Duodenal mucosa (tissue), 2 donors: ENCODE measurements at regions not wholly inside any gene's neighbourhood (a gene's known extent, or its start where the extent isn't known, plus 50 kb on each side); places are given as distances from the start of the nearest gene placed in this dataset.

Source experiments
- H3K27ac ChIP-seq: one replicate; pipeline ENCODE4 v1.7.0; 2013; ENCODE audit warnings: low read depth, low read length
- H3K27me3 ChIP-seq, 2 donors: one replicate each; pipeline ENCODE4 v1.7.0; 2013; ENCODE audit warnings: low read length in 2 of 2, control low read depth in 1 of 2; ENCODE audit not compliant: insufficient read depth in 2 of 2, control insufficient read depth in 1 of 2
- H3K36me3 ChIP-seq, 2 donors: one replicate each; pipeline ENCODE4 v1.7.0; 2013; ENCODE audit warnings: low read length in 2 of 2, control low read depth in 1 of 2; ENCODE audit not compliant: insufficient read depth in 2 of 2, control insufficient read depth in 1 of 2
- H3K4me1 ChIP-seq, 2 donors: one replicate each; pipeline ENCODE4 v1.7.0; 2013; ENCODE audit warnings: low read length in 2 of 2, control low read depth in 1 of 2; ENCODE audit not compliant: insufficient read depth in 2 of 2, control insufficient read depth in 1 of 2
- H3K4me3 ChIP-seq, 2 donors: one replicate each; pipeline ENCODE4 v1.7.0; 2013; ENCODE audit warnings: low read length in 2 of 2, low read depth in 1 of 2
- H3K9ac ChIP-seq, 2 donors: one replicate each; pipeline ENCODE4 v1.7.0; 2013; ENCODE audit warnings: low read length in 2 of 2, low read depth in 1 of 2
- H3K9me3 ChIP-seq, 2 donors: one replicate each; pipeline ENCODE4 v1.7.0; 2013; ENCODE audit warnings: low read length in 2 of 2, control low read depth in 1 of 2; ENCODE audit not compliant: control insufficient read depth in 1 of 2

DNA sequence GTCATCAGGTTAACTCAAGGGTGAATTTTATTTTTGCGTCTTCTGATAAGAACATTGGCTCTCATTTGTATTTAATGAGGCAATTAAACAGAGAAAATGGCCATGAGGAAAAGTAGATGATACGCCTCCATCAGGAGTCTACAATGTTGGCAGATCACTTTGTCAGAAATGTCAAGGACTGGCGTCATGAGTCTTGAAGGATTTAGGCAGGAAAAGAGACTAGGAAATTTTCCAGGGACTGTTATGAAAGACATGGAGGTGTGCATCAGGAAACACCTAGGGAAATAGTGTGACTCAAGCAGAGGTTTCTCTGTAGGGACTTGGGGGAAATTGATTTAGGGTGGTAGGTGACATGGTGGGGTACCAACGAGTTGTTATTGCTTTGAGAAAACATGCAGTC is 53.4 kb upstream of the SLC35B4 start:
- H3K27me3 ChIP-seq = no peaks in the 10 kb centered on the region
- no peaks in the 10 kb centered on the region for H3K36me3 ChIP-seq
- H3K27ac ChIP-seq = no peak overlapping the region
- H3K9ac ChIP-seq = no peak overlapping the region
- no peak overlapping the region for H3K4me3 ChIP-seq
- peaks cover 31 to 62% of the 10 kb centered on the region in 2 donors for H3K4me1 ChIP-seq
- H3K9me3 ChIP-seq = no peaks in the 10 kb centered on the region

DNA sequence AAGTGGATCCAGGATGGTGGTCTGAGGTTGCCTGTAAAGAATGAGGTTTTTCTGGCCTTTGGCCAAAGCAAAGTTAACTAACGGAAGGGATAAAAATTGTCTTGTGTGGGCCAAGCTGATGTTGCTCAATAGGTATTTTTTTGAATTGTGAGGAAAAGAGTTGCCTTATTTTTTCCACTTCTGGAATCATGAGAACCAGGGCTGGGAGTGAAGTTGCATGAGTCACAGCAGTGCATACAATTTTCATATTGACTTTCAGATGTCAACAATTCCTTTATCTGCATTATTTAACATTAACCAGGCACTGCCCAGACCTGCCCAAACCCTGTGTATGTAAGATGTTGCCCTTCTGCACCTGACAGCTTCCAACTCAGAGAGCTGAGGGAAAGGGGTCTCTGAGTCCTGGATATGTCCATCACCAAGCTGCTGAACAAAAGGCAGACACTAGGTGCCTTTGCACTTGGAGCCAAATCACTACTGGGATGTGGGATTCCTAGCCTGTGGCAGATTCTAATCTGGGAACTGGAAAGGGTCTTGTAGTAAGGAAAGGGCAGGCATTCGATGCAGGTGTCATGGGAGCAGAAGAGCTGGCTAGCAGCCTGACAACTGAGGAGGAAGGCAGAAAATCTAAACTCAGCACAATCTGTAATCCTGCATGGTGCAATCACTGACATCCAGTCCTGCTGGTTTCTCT is 52.3 kb upstream of the SLC35B4 start:
- no peaks in the 10 kb centered on the region for H3K27me3 ChIP-seq
- H3K9me3 ChIP-seq = no peaks in the 10 kb centered on the region
- peaks cover 34 to 60% of the 10 kb centered on the region in 2 donors for H3K4me1 ChIP-seq
- peak overlapping the region in 1 of 2 donors; percentile 21 for H3K4me3 ChIP-seq
- peak overlapping the region in 1 of 2 donors; percentile 7 for H3K9ac ChIP-seq
- no peaks in the 10 kb centered on the region for H3K36me3 ChIP-seq
- peak overlapping the region; percentile 71 for H3K27ac ChIP-seq

DNA sequence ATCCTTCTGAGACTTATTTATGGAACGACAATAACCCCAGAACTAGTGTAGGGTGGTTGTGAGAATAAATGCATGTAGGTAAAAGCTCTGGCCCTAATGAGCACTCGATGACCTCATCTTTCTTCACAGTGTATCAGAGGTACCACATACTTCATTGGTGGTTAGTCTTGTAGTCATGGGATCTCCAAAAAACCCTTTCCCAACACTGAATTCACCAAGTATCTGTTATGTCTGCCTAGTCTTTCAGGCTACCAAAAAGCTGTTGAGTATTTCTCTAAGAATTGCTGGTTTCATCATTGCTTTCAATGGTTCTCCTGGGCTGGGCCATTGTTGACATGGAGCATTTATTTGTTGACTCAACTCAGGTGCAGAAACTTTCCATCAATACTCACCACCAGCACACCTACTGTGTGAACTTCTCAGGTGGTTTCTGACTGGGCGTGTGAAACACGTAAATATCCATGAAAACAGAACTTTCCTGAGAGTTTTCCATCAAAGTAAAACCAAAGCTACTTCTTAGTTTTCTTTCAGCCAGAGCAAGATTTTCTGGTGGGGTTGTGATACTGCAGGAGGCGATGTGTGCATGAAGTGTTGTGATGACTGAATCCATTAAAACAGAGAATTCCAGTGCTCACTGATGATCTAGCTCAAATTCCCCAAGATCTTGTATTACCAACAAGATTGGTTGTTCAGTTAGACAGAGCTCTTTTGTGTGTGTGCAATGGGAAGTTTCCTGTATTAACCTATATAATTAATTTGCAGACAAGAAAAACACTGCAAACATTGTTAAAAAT is 51.4 kb upstream of the SLC35B4 start:
- Histone ChIP-seq H3K9me3 (no peaks in the 10 kb centered on the region), H3K4me3 (no peak overlapping the region), H3K9ac (no peak overlapping the region), H3K36me3 (no peaks in the 10 kb centered on the region), H3K27me3 (no peaks in the 10 kb centered on the region), H3K27ac (no peak overlapping the region), H3K4me1 (peaks cover 29 to 61% of the 10 kb centered on the region in 2 donors)
